Mesendoderm (in vitro differentiated cells): ENCODE measurements at regions not wholly inside any gene's neighbourhood (a gene's known extent, or its start where the extent isn't known, plus 50 kb on each side); places are given as distances from the start of the nearest gene placed in this dataset.
"Not testable (repeated sequence)": the region's sequence is repeated elsewhere in the genome, so short reads cannot be mapped to it uniquely, and the experiment has no call there.

ENCODE experiments used
- DNase-seq: peaks from one replicate; pipeline ENCODE4 v3.0.0; 2013
- H2AK5ac ChIP-seq: 2 replicates; pipeline ENCODE4 v1.6.1; 2013; ENCODE audit warnings: low read length, inconsistent platforms
- H2BK120ac ChIP-seq: 2 replicates; pipeline ENCODE4 v1.6.1; 2013; ENCODE audit warnings: low read depth, mild to moderate bottlenecking, low read length, moderate library complexity, mixed read lengths
- H2BK15ac ChIP-seq: replicated peaks from 2 replicates; pipeline ENCODE4 v1.6.1; 2013; ENCODE audit warnings: low read depth, mild to moderate bottlenecking, moderate library complexity
- H2BK5ac ChIP-seq: 2 replicates; pipeline ENCODE4 v1.6.1; 2013; ENCODE audit warnings: low read length, inconsistent platforms
- H3K18ac ChIP-seq: 2 replicates; pipeline ENCODE4 v1.6.1; 2013; ENCODE audit warnings: mild to moderate bottlenecking, low read length, mixed read lengths
- H3K23ac ChIP-seq: one replicate; pipeline ENCODE4 v1.6.1; 2013; ENCODE audit warnings: low read length
- H3K27ac ChIP-seq: 2 replicates; pipeline ENCODE4 v1.5.1; 2013; ENCODE audit warnings: low read depth, mild to moderate bottlenecking, inconsistent platforms, low read length, moderate library complexity
- H3K27me3 ChIP-seq: 2 replicates; pipeline ENCODE4 v1.6.1; 2013; ENCODE audit warnings: low read length, control low read depth, mild to moderate bottlenecking, inconsistent platforms; ENCODE audit not compliant: insufficient read depth, poor library complexity
- H3K36me3 ChIP-seq: 2 replicates; pipeline ENCODE4 v1.6.1; 2013; ENCODE audit warnings: low read length, inconsistent platforms; ENCODE audit not compliant: control insufficient read depth, insufficient read depth
- H3K4ac ChIP-seq: one replicate; pipeline ENCODE4 v1.6.1; 2013; ENCODE audit warnings: low read depth, mild to moderate bottlenecking, low read length, moderate library complexity
- H3K4me1 ChIP-seq: 2 replicates; pipeline ENCODE4 v1.6.1; 2013; ENCODE audit warnings: low read depth, low read length, inconsistent platforms; ENCODE audit not compliant: control insufficient read depth
- H3K4me2 ChIP-seq: 2 replicates; pipeline ENCODE4 v1.6.1; 2013; ENCODE audit warnings: low read length
- H3K4me3 ChIP-seq: 2 replicates; pipeline ENCODE4 v1.5.1; 2013; ENCODE audit warnings: mild to moderate bottlenecking, low read length
- H3K56ac ChIP-seq: one replicate; pipeline ENCODE4 v1.6.1; 2013; ENCODE audit warnings: low read length
- H3K79me1 ChIP-seq: 2 replicates; pipeline ENCODE4 v1.6.1; 2013; ENCODE audit warnings: low read length, inconsistent platforms
- H3K79me2 ChIP-seq: 2 replicates; pipeline ENCODE4 v1.6.1; 2013; ENCODE audit warnings: mild to moderate bottlenecking, low read length; ENCODE audit not compliant: control insufficient read depth, insufficient read depth
- H3K9ac ChIP-seq: 2 replicates; pipeline ENCODE4 v1.6.1; 2013; ENCODE audit warnings: low read length, inconsistent platforms
- H4K5ac ChIP-seq: one replicate; pipeline ENCODE4 v1.6.1; 2013; ENCODE audit warnings: low read length
- H4K8ac ChIP-seq: one replicate; pipeline ENCODE4 v1.6.1; 2013; ENCODE audit warnings: low read depth, mild to moderate bottlenecking, control low read depth, low read length, moderate library complexity
- WGBS: extraction: QIAGEN DNeasy Blood & Tissue Kit; methylation state at CpG from one replicate; pipeline ENCODE4 v1.1.7; 2013; ENCODE audit warnings: low lambda C conversion rate, missing lambda C conversion rate; ENCODE audit not compliant: insufficient coverage; ENCODE audit errors: extremely low coverage; 5-methylcytosine and 5-hydroxymethylcytosine counted together

DNA sequence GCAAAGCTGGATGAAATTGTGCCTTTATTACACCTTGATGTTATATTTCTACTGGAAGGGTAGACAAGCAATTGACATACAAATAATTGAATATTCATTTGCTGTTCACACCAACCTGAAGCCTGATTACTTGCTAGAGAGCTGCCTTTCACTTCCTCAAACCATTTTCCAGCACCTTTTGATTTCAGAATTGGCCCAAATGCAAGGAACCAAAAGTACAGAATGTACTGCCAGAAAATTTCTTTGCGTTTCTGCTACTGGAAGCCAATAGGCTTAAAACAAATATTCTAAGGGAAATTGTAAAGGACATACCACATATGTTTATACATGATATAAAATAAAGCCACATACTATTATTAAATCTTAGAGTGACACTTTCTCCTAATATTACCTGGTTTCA, 94.5 kb downstream of the RFPL4B start:
- H4K5ac ChIP-seq = no peak overlapping the region
- no peaks in the 10 kb centered on the region for H3K79me1 ChIP-seq
- H3K4ac ChIP-seq = no peak overlapping the region
- no peak overlapping the region for H3K27ac ChIP-seq
- H3K4me3 ChIP-seq = no peak overlapping the region
- no peak overlapping the region for H3K9ac ChIP-seq
- no peaks in the 10 kb centered on the region for H3K36me3 ChIP-seq
- H3K79me2 ChIP-seq = no peaks in the 10 kb centered on the region
- WGBS = no CpG with 5 or more reads among the region's 1 CpG
- no peak overlapping the region for H2AK5ac ChIP-seq
- H3K4me1 ChIP-seq = no peaks in the 10 kb centered on the region
- no peak overlapping the region for H3K56ac ChIP-seq
- no peak overlapping the region for H3K4me2 ChIP-seq
- H4K8ac ChIP-seq = no peak overlapping the region
- H3K27me3 ChIP-seq = no peaks in the 10 kb centered on the region
- H2BK5ac ChIP-seq = no peak overlapping the region
- no peak for DNase-seq
- no peak overlapping the region for H3K23ac ChIP-seq
- no peak overlapping the region for H2BK120ac ChIP-seq
- no peak overlapping the region for H2BK15ac ChIP-seq
- no peak overlapping the region for H3K18ac ChIP-seq

- H4K8ac ChIP-seq = no peak overlapping the region
- H3K4me3 ChIP-seq = no peak overlapping the region
- no peak overlapping the region for H3K23ac ChIP-seq
- no peak overlapping the region for H2BK15ac ChIP-seq
- H3K9ac ChIP-seq = no peak overlapping the region
- H3K27ac ChIP-seq = no peak overlapping the region
- H3K18ac ChIP-seq = no peak overlapping the region
- H3K79me1 ChIP-seq = no peaks in the 10 kb centered on the region
- H3K36me3 ChIP-seq = no peaks in the 10 kb centered on the region
- no peak overlapping the region for H3K56ac ChIP-seq
- H2AK5ac ChIP-seq = no peak overlapping the region
- no peak overlapping the region for H2BK120ac ChIP-seq
- DNase-seq = no peak
- H2BK5ac ChIP-seq = no peak overlapping the region
- H3K27me3 ChIP-seq = no peaks in the 10 kb centered on the region
- no peaks in the 10 kb centered on the region for H3K79me2 ChIP-seq
- H4K5ac ChIP-seq = no peak overlapping the region
- WGBS = no CpG with 5 or more reads among the region's 6 CpGs
- no peak overlapping the region for H3K4me2 ChIP-seq
- H3K4ac ChIP-seq = no peak overlapping the region
- no peaks in the 10 kb centered on the region for H3K4me1 ChIP-seq
These were observed 96.3 kb downstream of the RFPL4B start for GRCh38 chr6:112443179-112444065.

DNA sequence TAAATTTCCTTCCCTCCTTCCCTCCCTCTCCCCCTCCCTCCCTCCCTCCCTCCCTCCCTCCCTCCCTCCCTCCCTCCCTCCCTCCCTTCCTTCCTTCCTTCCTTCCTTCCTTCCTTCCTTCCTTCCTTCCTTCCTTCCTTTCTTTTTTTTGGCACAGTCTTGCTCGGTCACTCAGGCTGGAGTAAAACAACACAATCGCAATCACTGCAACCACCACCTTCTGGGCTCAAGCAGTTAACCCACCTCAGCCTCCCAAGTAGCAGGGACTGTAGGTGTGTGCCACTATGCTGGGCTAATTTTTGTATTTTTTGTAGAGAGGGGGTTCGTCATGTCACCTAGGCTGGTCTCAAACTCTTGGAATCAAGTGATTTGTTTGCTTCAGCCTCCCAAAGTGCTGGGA, 101.7 kb downstream of the RFPL4B start:
- H3K79me1 ChIP-seq, H3K36me3 ChIP-seq, H3K79me2 ChIP-seq, H3K4ac ChIP-seq, H2BK15ac ChIP-seq, H3K4me3 ChIP-seq, H3K9ac ChIP-seq, H4K5ac ChIP-seq, H2BK120ac ChIP-seq, DNase-seq, H3K18ac ChIP-seq, H2BK5ac ChIP-seq, H3K27ac ChIP-seq, H3K27me3 ChIP-seq, H3K23ac ChIP-seq, H2AK5ac ChIP-seq, H3K56ac ChIP-seq, H4K8ac ChIP-seq, H3K4me2 ChIP-seq, H3K4me1 ChIP-seq: not testable (repeated sequence)
- WGBS = no CpG with 5 or more reads among the region's 3 CpGs

DNA sequence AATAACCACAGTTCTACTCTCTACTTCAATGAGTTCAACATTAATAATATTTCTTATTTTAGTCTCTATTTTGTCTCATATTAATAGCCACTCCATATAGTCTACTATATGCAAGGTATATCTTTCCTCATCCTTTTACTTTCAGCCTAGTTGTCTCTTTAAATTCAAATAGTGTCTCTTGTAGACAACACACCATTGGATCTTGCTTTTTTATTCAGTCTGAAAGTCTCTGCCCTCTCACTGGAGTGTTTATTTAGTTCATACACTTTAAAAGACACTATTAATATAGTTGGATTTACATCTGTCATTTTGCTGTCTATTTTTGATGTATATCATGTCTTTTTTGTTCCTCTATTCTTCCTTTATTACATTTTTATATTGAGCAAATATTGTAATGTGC, 103.5 kb downstream of the RFPL4B start:
- no peak for DNase-seq

GRCh38 chr6:112457886-112458285, 110.8 kb downstream of the RFPL4B start:
- Histone ChIP-seq H3K4me2 (no peak overlapping the region), H3K36me3 (no peaks in the 10 kb centered on the region), H3K79me1 (no peaks in the 10 kb centered on the region), H4K8ac (no peak overlapping the region), H3K56ac (no peak overlapping the region), H3K27me3 (no peaks in the 10 kb centered on the region), H2BK120ac (no peak overlapping the region), H3K27ac (no peak overlapping the region), H4K5ac (no peak overlapping the region), H3K18ac (no peak overlapping the region), H2BK5ac (no peak overlapping the region), H3K79me2 (no peaks in the 10 kb centered on the region), H2BK15ac (no peak overlapping the region), H3K23ac (no peak overlapping the region), H3K4ac (no peak overlapping the region), H3K4me1 (no peaks in the 10 kb centered on the region), H3K9ac (no peak overlapping the region), H2AK5ac (no peak overlapping the region), H3K4me3 (no peak overlapping the region)
- WGBS = no CpG with 5 or more reads among the region's 1 CpG
- no peak for DNase-seq

More for the DNA sequence above, 103.5 kb downstream of the RFPL4B start:
- Histone ChIP-seq H3K36me3 (no peaks in the 10 kb centered on the region), H3K27ac (no peak overlapping the region), H3K79me2 (no peaks in the 10 kb centered on the region), H3K23ac (no peak overlapping the region), H3K4me3 (no peak overlapping the region), H3K27me3 (no peaks in the 10 kb centered on the region), H2BK120ac (no peak overlapping the region), H3K9ac (no peak overlapping the region), H4K5ac (no peak overlapping the region), H3K4me2 (no peak overlapping the region), H3K56ac (no peak overlapping the region), H4K8ac (no peak overlapping the region), H3K4ac (no peak overlapping the region), H2BK5ac (no peak overlapping the region), H3K79me1 (no peaks in the 10 kb centered on the region), H2BK15ac (no peak overlapping the region), H3K18ac (no peak overlapping the region), H2AK5ac (no peak overlapping the region), H3K4me1 (no peaks in the 10 kb centered on the region)
